GM18508 (cell line): ENCODE measurements at regions not wholly inside any gene's neighbourhood (a gene's known extent, or its start where the extent isn't known, plus 50 kb on each side); places are given as distances from the start of the nearest gene placed in this dataset.

ENCODE experiments used
- ATAC-seq: cut with Tn5 transposase; IDR thresholded peaks from one replicate; pipeline ENCODE4 v1.9.1; 2021; ENCODE audit warnings: moderate number of reproducible peaks; ENCODE audit not compliant: insufficient read depth, unreplicated experiment

GRCh38 chr4:74635490-74636123 lies 158.7 kb downstream of the BTC start:
- ATAC-seq: no peak

GRCh38 chr4:74638001-74638400 lies 156.3 kb downstream of the BTC start:
- ATAC-seq: no peak

- no peak for ATAC-seq
These were observed 155.6 kb downstream of the BTC start for GRCh38 chr4:74638689-74639088.

GRCh38 chr4:74640111-74640903 lies 154.0 kb downstream of the BTC start:
- no peak for ATAC-seq

- no peak for ATAC-seq
These were observed 152.3 kb downstream of the BTC start for GRCh38 chr4:74642006-74642405.

- no peak for ATAC-seq
These were observed 145.1 kb downstream of the BTC start for GRCh38 chr4:74649193-74649592.

- ATAC-seq: no peak
These were observed 143.1 kb downstream of the BTC start for GRCh38 chr4:74651198-74651597.

GRCh38 chr4:74653331-74654229 lies 140.7 kb downstream of the BTC start:
- ATAC-seq: no peak

- ATAC-seq: no peak
These were observed 140.1 kb downstream of the BTC start for GRCh38 chr4:74654230-74654681.

- no peak for ATAC-seq
These were observed 137.7 kb downstream of the BTC start for GRCh38 chr4:74656596-74656995.

- no peak for ATAC-seq
These were observed 136.2 kb downstream of the BTC start for GRCh38 chr4:74658116-74658515.

GRCh38 chr4:74659576-74660411 lies 134.5 kb downstream of the BTC start:
- ATAC-seq: no peak

GRCh38 chr4:74660866-74661265 lies 133.5 kb downstream of the BTC start:
- no peak for ATAC-seq

GRCh38 chr4:74661427-74662201 lies 132.7 kb downstream of the BTC start:
- ATAC-seq: no peak

GRCh38 chr4:74663631-74664030 lies 130.7 kb downstream of the BTC start:
- no peak for ATAC-seq

GRCh38 chr4:74665346-74665745 lies 129.0 kb downstream of the BTC start:
- ATAC-seq: no peak

GRCh38 chr4:74665876-74666275 lies 128.4 kb downstream of the BTC start:
- no peak for ATAC-seq

GRCh38 chr4:74667438-74667837 lies 126.9 kb downstream of the BTC start:
- no peak for ATAC-seq

- ATAC-seq: no peak
These were observed 126.4 kb downstream of the BTC start for GRCh38 chr4:74667944-74668343.
